GM12878 (cell line): ENCODE measurements at regions not wholly inside any gene's neighbourhood (a gene's known extent, or its start where the extent isn't known, plus 50 kb on each side); places are given as distances from the start of the nearest gene placed in this dataset.

ENCODE experiments used
- ATAC-seq: fragments of 200-7000 bp; cut with Tn5 transposase; 3 replicates; pipeline ENCODE4 v1.9.1; 2020; ENCODE audit warnings: mild to moderate bottlenecking, moderate library complexity
- BruUV-seq: library from RNA; stranded (reverse); fragments of 400-500 nt; replicated peaks from 2 replicates; lab custom pipeline; 2021; lab: Mats Ljungman, UMichigan
- CTCF ChIA-PET: fragments of 300-600 bp; sonication (Branson Sonifier 250); formaldehyde crosslinking; extraction: SDS; loops from one replicate; lab custom pipeline; 2021; ENCODE audit warnings: inconsistent platforms; lab: Yijun Ruan, JAX
- POLR2A ChIA-PET: fragments of 350-600 bp; formaldehyde crosslinking; extraction: SDS; loops from one replicate; lab custom pipeline; 2021; ENCODE audit warnings: inconsistent platforms; lab: Charles Lee
- RAD21 ChIA-PET: fragments of 300-600 bp; sonication (Branson Sonifier 250); formaldehyde crosslinking; loops from one replicate; lab custom pipeline; 2023; ENCODE audit warnings: antibody characterized with exemption; ENCODE audit not compliant: unreplicated experiment; lab: Charles Lee
- SMC1A ChIA-PET: fragments of 300-600 bp; sonication (Branson Sonifier 250); formaldehyde crosslinking; loops from one replicate; lab custom pipeline; 2023; ENCODE audit not compliant: unreplicated experiment, uncharacterized antibody; lab: Charles Lee
- DNase-seq: peaks from one replicate; pipeline ENCODE4 v3.0.0-alpha.2; 2011; ENCODE audit warnings: low read depth, low spot score
- FAIRE-seq: peaks from 3 replicates; lab custom pipeline; 2011; peaks lifted over from hg19 to GRCh38; lab: Jason Lieb, UNC
- H2AFZ ChIP-seq: 2 replicates; pipeline ENCODE4 v1.6.0; 2011; ENCODE audit warnings: low read depth, low read length, control low read depth; ENCODE audit not compliant: control insufficient read depth
- H3K27ac ChIP-seq: 2 replicates; pipeline ENCODE4 v1.5.1; 2011; ENCODE audit warnings: control low read depth; ENCODE audit not compliant: control insufficient read depth, insufficient read depth
- H3K27me3 ChIP-seq, 2 experiments: replicated peaks in 1 of 2; 2 replicates each; pipeline versions ENCODE4 v1.6.0 to v1.6.1; 2011; ENCODE audit warnings: low read length in 1 of 2; ENCODE audit not compliant: control insufficient read depth in 2 of 2, insufficient read depth in 2 of 2
- H3K36me3 ChIP-seq, 2 experiments: 2 replicates each; pipeline ENCODE4 v1.5.1; 2011; ENCODE audit warnings: low read length in 1 of 2; ENCODE audit not compliant: control insufficient read depth in 2 of 2, insufficient read depth in 2 of 2
- H3K4me1 ChIP-seq: 2 replicates; pipeline ENCODE4 v1.6.1; 2011; ENCODE audit warnings: mild to moderate bottlenecking, low read length, moderate library complexity, mixed read lengths; ENCODE audit not compliant: control insufficient read depth, insufficient read depth
- H3K4me2 ChIP-seq: 2 replicates; pipeline ENCODE4 v1.6.0; 2011; ENCODE audit warnings: control low read depth; ENCODE audit not compliant: control insufficient read depth, insufficient read depth
- H3K4me3 ChIP-seq: fragments of 200-600 bp; sonication (generic); 2 replicates; pipeline ENCODE4 v1.5.1; 2016
- H3K79me2 ChIP-seq: 2 replicates; pipeline ENCODE4 v1.6.0; 2011; ENCODE audit warnings: low read length; ENCODE audit not compliant: control insufficient read depth, insufficient read depth
- H3K9ac ChIP-seq: 2 replicates; pipeline ENCODE4 v1.8.0; 2011; ENCODE audit warnings: low read length, control low read depth, mixed read lengths; ENCODE audit not compliant: control insufficient read depth, insufficient read depth
- H3K9me3 ChIP-seq: replicated peaks from 3 replicates; pipeline ENCODE4 v1.5.1; 2011; ENCODE audit warnings: mild to moderate bottlenecking, low read length; ENCODE audit not compliant: control insufficient read depth, insufficient read depth
- H4K20me1 ChIP-seq: 2 replicates; pipeline ENCODE4 v1.6.0; 2011; ENCODE audit not compliant: control insufficient read depth, insufficient read depth
- CBX3 ChIP-seq: fragments of 200-600 bp; sonication (generic); IDR thresholded peaks from 2 replicates; pipeline ENCODE4 v1.6.1; 2016; ENCODE audit warnings: low read depth, borderline replicate concordance
- FOS ChIP-seq: IDR thresholded peaks from 3 replicates; pipeline ENCODE4 v1.6.1; 2011; ENCODE audit warnings: borderline replicate concordance; ENCODE audit not compliant: insufficient read length; ENCODE audit errors: extremely low read depth
- IKZF2 ChIP-seq, 2 experiments: fragments of 450-650 bp; IDR thresholded peaks; 2 replicates each; pipeline ENCODE4 v1.6.1; 2017; ENCODE audit warnings: mild to moderate bottlenecking in 2 of 2, moderate library complexity in 2 of 2
- LARP7 ChIP-seq: fragments of 450-650 bp; IDR thresholded peaks from 2 replicates; pipeline ENCODE4 v1.6.1; 2017; ENCODE audit warnings: mild to moderate bottlenecking
- RAD51 ChIP-seq: fragments of 450-650 bp; IDR thresholded peaks from 2 replicates; pipeline ENCODE4 v1.6.1; 2016; ENCODE audit warnings: moderate library complexity, mild to moderate bottlenecking, inconsistent platforms
- RB1 ChIP-seq: fragments of 450-650 bp; formaldehyde crosslinking; IDR thresholded peaks from 2 replicates; pipeline ENCODE4 v1.6.1; 2017; ENCODE audit warnings: mild to moderate bottlenecking, borderline replicate concordance
- SPI1 ChIP-seq: IDR thresholded peaks from 2 replicates; pipeline ENCODE4 v1.6.1; 2011; ENCODE audit warnings: low read depth, mild to moderate bottlenecking, low read length, moderate library complexity, borderline replicate concordance; ENCODE audit not compliant: insufficient read depth
- ZNF207 ChIP-seq: fragments of 450-650 bp; IDR thresholded peaks from 2 replicates; pipeline ENCODE4 v1.6.1; 2014; ENCODE audit warnings: antibody characterized with exemption, mild to moderate bottlenecking, borderline replicate concordance
- WGBS: methylation state at CpG from one replicate; pipeline ENCODE4 v1.1.6; 2016; ENCODE audit warnings: low lambda C conversion rate; ENCODE audit not compliant: insufficient replicate concordance, insufficient coverage; ENCODE audit errors: missing lambda C conversion rate; 5-methylcytosine and 5-hydroxymethylcytosine counted together
- in situ Hi-C: fragments of 300-500 bp; cut with MboI; formaldehyde crosslinking; loops from 9 replicates; pipeline ENCODE4 v1.14.3; 2018; ENCODE audit warnings: mixed read lengths
- intact Hi-C: fragments of 100-400 bp; cut with micrococcal nuclease; formaldehyde crosslinking; loops from one replicate; pipeline ENCODE4 v1.14.2; 2022; ENCODE audit not compliant: unreplicated experiment
- TF ChIP-seq, protein P1 (sequence below): fragments of 450-650 bp; IDR thresholded peaks from 2 replicates; pipeline ENCODE4 v1.6.1; 2017; ENCODE audit warnings: mild to moderate bottlenecking

DNA sequence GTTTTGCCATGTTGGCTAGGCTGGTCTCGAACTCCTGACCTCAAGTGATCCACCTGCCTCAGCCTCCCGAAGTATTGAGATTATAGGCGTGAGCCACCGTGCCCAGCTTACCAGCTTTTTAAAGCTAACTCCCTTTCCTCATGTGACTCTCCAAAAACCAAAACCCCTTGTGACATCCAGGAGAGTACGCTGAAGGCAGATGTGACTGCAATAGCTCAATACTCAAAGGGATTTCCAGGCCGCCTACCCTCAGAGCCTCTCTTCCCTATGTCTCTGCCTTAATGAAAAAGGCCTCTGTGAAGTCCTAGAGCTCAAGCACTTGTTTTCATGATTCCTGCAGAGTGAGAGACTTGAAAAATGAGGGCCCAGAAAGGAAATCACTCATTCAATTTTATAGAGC is 82.6 kb downstream of the TEX35 start (continued):
- TF ChIP-seq, protein P1, sequence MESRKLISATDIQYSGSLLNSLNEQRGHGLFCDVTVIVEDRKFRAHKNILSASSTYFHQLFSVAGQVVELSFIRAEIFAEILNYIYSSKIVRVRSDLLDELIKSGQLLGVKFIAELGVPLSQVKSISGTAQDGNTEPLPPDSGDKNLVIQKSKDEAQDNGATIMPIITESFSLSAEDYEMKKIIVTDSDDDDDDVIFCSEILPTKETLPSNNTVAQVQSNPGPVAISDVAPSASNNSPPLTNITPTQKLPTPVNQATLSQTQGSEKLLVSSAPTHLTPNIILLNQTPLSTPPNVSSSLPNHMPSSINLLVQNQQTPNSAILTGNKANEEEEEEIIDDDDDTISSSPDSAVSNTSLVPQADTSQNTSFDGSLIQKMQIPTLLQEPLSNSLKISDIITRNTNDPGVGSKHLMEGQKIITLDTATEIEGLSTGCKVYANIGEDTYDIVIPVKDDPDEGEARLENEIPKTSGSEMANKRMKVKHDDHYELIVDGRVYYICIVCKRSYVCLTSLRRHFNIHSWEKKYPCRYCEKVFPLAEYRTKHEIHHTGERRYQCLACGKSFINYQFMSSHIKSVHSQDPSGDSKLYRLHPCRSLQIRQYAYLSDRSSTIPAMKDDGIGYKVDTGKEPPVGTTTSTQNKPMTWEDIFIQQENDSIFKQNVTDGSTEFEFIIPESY: no peak
- TF ChIP-seq CBX3: no peak
- no peak for TF ChIP-seq RB1
- no peak for TF ChIP-seq FOS
- no peak for TF ChIP-seq LARP7

DNA sequence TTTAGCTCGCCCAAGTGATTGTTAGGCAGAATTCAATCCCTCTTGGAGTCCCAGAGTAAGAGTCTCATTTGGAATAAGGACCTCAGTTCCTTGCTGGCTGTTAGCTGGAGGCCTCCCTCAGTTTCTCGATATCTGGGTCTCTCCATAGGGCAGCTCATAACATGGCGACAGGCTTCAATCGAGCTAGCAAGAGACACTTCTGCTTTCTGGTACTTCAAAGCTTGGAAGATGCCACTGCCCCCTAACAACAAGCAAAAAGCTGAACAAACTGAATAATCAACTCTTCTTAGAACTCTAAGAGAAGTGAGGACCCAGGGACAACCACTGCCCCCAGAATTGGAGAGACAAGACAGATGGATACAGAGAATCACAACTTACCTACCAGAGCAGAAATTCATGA is 86.2 kb downstream of the TEX35 start:
- ATAC-seq: peak; percentile 57
- H3K9ac ChIP-seq: no peak overlapping the region
- no peak for TF ChIP-seq IKZF2 (IDR thresholded peaks at IDR 0.05)
- no peak for TF ChIP-seq ZNF207
- TF ChIP-seq RAD51: no peak
- peak; percentile 79 for TF ChIP-seq SPI1
- H2AFZ ChIP-seq: no peak overlapping the region
- H3K36me3 ChIP-seq: no peaks in the 10 kb centered on the region
- no peaks in the 10 kb centered on the region for H3K9me3 ChIP-seq
- RAD21 ChIA-PET: interaction anchor here (1.0 kb wide), 1 partner anchor 23 kb away, joined by 4 read pairs; no protein-coding TSS in a partner anchor
- no TSS peak for BruUV-seq
- H3K4me3 ChIP-seq: no peak overlapping the region
- intact Hi-C loops (no loop called here), in situ Hi-C loops (no loop called here)
- H3K27me3 ChIP-seq: no peaks in the 10 kb centered on the region
- H3K27ac ChIP-seq: no peak overlapping the region
- peaks cover 10% of the 10 kb centered on the region for H3K4me1 ChIP-seq
- WGBS: 77% methylated on average over 4 of the region's 4 CpGs
- POLR2A ChIA-PET: interaction anchor here (1.2 kb wide), 1 partner anchor 23 kb away, joined by 3 read pairs; no protein-coding TSS in a partner anchor
- DNase-seq: no peak
- CTCF ChIA-PET: interaction anchor here (0.8 to 1.5 kb wide), 4 partner anchors 34 to 169 kb away, joined by 3 to 4 read pairs (median 3); no protein-coding TSS in a partner anchor
- H3K4me2 ChIP-seq: no peak overlapping the region; the same call in 1 of the 2 replicates
- SMC1A ChIA-PET: interaction anchor here (0.8 to 9.3 kb wide), 9 partner anchors 9 to 404 kb away, joined by 3 to 77 read pairs (median 4); no protein-coding TSS in a partner anchor
- FAIRE-seq: no peak
- H4K20me1 ChIP-seq: no peaks in the 10 kb centered on the region
- H3K79me2 ChIP-seq: no peaks in the 10 kb centered on the region
